NCI-H1436 (cell line): ENCODE measurements at regions not wholly inside any gene's neighbourhood (a gene's known extent, or its start where the extent isn't known, plus 50 kb on each side); places are given as distances from the start of the nearest gene placed in this dataset.

Experiments used
- DNase-seq: peaks from one replicate; lab custom pipeline; 2025; lab: John Stamatoyannopoulos, UW

GRCh38 chr2:129895526-129896082, 83.9 kb upstream of the RAB6C start:
- no peak for DNase-seq

DNA sequence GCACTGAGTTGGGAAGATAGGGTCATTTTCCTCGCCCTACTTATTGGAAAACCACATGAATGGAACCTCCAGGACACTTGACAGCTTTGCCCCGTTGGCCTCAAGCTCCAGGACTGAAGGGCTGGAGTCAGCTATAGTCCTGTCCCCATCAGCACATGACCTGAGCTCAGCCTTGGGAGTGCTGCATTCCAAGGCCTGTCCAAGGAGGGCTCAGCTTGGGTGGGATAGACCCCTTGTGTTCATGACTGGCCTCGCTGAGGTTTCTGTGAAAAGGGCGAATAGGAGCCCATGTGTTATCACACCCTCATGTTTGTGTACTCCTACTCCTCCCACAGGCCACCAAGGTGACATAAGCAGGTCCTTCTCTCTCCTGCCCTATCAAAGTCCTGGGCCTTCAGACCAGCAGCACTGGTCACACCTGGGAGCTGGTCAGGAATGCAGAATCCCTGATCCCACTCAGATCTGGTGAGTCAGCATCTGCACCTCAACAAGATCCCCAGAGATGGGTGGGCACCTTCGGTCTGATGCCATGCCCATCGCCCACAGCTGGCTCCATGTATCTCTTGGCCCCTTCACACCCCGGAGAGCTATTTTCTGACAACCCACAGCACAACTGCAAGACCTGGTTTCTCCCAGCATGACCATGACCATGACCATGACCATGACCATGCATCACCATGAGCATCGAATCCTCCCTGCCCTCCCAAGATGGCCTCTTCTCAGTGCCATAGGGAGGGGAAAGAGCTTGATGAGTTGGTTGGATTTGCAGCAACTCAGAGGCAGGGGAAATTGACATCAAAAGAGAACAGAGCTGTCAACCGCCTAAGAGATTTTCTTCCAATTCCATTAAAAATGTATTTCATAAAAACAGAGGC, 83.0 kb upstream of the RAB6C start:
- no peak for DNase-seq

GRCh38 chr2:129901754-129902415, 77.6 kb upstream of the RAB6C start:
- DNase-seq: no peak

- no peak for DNase-seq
These were observed 76.5 kb upstream of the RAB6C start for GRCh38 chr2:129902731-129903585.

GRCh38 chr2:129903586-129904425, 75.7 kb upstream of the RAB6C start:
- no peak for DNase-seq

DNA sequence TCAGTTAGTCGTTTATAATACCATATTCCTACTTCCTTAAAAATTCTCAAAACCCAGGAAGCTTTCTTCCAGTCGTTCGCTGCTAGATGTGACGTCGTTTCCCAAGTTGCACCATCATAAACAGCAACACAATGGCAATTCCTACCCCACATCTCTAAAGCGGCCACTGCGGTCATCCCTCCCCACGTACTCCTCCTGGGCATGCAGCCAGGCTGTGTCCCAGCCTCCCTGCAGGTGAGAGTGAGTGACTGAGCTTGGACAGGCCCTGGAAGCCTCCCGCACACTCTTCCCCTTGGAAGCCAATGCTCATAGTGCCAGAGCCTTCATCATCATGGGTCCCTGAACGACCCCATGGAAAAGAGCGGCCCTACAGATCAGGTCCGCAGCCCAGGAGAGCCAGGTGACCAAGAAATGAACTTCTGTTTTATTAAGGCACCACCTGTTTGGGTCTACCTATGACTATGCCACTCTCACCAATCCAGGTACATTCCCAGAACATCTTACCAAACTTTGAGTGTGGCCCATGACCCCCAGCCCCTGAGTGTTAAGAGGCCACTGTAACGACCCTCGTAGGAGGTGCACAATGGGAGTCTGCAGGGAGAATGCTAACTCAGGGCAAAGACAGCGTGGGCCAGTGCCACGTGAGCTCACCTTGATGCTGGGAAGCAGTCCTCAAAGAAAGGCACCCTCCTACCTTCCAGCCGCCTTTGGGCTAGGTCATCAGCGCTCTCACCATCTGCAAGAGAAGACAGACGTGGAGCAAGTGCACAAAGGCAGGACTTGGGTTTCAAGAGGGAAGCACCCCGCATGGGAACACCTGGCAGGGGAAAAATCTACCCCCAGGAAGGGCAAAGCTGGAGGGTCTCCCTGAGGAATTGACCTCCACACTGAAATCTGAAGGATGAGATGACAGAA, 74.7 kb upstream of the RAB6C start:
- DNase-seq: no peak

- DNase-seq: no peak
These were observed 73.8 kb upstream of the RAB6C start for GRCh38 chr2:129905664-129906081.

DNA sequence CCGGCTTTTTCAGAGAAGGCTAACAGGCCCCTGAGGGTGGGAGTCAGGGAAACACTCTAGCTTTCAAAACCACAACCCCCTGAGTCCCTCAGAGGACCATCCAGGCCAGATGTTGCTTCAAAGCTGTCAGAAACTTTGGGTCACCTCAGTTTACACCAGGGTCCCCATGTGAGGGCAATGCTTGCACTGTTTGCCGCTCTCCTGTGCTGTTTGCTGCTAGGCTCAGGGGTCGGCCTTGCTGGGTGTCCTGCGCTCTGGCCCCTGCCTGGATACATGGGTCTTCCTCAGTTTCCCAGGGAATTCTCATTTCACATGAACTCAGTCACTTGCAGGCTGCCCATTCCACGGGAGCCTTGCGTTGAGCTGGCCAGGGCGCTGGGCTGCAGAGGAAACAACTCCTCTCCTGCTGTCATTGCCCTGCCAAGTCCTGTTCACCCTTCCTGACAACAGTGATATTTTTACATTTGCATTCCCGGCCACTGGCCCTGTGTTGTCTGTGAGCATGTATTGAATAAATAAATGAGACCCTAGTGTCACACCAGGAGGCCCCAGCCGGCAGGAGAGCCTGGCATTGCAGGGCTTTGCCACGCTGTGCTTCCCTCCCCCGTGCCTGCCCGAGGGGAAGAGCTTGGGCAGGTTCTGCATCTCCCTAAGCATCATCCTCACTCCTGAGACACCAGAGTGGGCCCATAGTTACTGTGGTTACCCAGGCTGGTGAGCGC, 73.2 kb upstream of the RAB6C start:
- no peak for DNase-seq

GRCh38 chr2:129906861-129907235, 72.6 kb upstream of the RAB6C start:
- DNase-seq: no peak

DNA sequence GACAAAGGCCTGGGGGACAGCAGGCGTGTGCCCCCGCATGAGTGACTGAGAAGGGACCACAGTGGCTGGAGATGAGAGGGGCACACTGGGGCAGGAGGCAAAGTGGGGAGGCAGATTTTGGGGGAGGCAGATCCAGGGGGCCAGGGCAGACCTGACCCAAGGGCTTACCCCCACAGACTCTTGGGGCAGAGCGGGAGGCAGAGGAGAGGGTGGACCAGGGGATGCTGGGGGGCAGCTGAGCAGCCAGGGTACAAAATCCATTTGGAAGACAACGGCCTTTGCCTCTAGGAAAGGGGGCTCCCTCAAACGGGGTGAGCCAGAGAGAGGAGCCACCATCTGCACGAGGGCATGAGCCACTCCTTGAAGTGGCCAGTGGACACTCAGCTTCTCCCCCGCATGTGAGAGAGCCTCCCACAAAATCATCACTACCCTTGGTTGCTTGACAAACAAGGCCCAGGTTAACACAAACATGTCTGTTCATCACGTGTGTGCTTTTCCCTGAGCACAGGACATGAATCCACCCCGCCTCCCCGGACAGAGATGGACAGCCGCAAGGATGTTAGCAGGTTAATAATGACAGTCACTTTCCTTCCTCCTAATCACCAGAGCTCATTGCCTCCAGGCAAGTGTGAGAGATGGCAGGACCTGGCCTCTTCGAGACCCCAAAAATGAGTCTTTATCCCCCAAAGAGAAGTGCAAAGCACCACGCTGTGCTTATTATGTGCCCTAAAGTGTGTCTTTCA, 72.0 kb upstream of the RAB6C start:
- DNase-seq: no peak

- DNase-seq: no peak
These were observed 70.6 kb upstream of the RAB6C start for GRCh38 chr2:129908721-129909373.

DNA sequence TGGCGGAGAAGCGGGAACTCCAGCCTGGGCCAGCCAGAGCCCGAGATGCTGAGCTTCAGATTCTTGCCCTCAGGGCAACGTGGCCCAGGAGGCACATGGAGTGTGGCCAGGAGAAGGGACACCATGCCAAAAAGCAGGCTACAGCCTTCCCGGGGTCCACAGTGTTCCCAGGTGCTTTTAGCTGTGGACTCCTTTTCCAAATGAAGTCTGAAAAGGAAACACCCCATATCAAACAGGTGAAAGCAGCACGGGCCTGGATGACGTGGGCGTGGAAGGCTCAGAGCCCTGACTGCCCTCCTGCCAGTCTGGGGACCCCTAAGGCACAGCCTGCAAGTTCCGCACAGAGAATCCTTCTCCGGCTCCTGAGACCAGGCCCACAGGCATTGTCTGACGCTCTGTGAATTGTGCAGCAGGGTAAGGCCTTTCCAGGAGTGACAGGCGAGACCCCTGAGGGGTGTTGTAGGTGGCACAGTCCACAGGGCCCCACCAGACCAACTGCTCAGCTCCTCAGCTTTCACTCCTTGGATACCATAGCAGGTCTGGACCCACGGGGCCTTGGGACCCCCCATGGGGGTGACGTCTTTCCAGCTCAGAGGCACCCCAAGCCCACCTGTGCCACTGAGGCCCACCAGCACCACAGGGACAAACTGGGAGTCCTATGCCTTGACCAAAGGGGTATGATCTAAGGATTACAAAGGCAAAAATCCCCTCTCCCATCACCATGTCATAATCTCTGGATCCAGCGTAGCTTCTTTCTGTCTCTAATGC, 69.6 kb upstream of the RAB6C start:
- DNase-seq: no peak

GRCh38 chr2:129910446-129911362, 68.8 kb upstream of the RAB6C start:
- DNase-seq: no peak

- no peak for DNase-seq
These were observed 68.0 kb upstream of the RAB6C start for GRCh38 chr2:129911363-129912065.

DNA sequence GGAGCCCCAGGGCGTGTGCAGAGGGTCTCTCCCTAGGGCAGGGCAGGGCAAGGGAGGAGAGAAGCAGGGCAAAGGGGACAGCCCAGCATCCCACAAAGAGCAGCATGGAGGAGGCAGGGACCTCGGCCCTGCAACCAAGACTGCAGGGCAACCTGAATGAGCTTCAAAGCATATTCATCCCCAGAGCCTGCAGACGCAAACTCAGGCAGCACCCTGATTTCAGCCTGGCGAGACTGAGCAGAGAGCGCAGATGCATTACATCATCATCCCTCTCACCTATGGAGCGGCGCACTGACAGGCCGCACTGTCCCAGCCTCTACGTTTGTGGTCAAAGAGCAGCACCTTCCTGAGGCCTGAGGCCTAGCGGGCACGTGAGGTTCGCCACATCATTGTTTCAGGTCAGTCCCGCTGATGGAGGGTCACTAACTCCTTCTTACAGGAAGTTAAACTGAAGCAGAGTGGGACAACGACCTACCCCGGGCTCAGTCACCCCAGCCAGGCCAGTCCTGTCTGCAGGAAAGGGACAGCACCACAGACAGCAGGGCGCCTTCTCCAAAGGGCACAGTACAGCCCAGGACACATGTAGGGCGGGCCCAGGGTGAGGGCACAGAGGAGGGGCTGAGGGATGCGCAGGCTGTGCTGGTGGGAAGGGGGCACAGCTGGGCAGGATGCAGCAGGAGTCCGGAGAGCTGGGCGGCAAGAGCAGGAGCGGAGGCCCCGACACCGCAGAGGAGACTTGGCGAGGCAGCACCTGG, 67.2 kb upstream of the RAB6C start:
- DNase-seq: no peak
